HCT116 (cell line): ENCODE measurements at regions not wholly inside any gene's neighbourhood (a gene's known extent, or its start where the extent isn't known, plus 50 kb on each side); places are given as distances from the start of the nearest gene placed in this dataset.

Source experiments
- ATAC-seq: fragments of 200-7000 bp; cut with Tn5 transposase; 2 replicates; pipeline ENCODE4 v1.9.1; 2020; ENCODE audit warnings: mild to moderate bottlenecking, moderate library complexity
- BruUV-seq: library from RNA; stranded (reverse); fragments of 400-500 nt; replicated peaks from 2 replicates; lab custom pipeline; 2021; lab: Mats Ljungman, UMichigan
- CTCF ChIA-PET: fragments of 300-600 bp; sonication (Branson Sonifier 250); formaldehyde crosslinking; loops from one replicate; lab custom pipeline; 2021; ENCODE audit warnings: antibody characterized with exemption; lab: Charles Lee
- POLR2A ChIA-PET: fragments of 300-600, 350-600 bp; sonication (Branson Sonifier 250); formaldehyde crosslinking; loops from one replicate; lab custom pipeline; 2021; ENCODE audit warnings: antibody characterized with exemption; lab: Charles Lee
- RAD21 ChIA-PET, 2 experiments: fragments of 300-600 bp; sonication (Branson Sonifier 250); formaldehyde crosslinking; loops; one replicate each; lab custom pipeline; 2023; ENCODE audit warnings: low total read pairs in 2 of 2; ENCODE audit not compliant: uncharacterized antibody in 2 of 2, unreplicated experiment in 2 of 2, low non-redundant PET in 1 of 2; lab: Charles Lee
- DNase-seq: peaks from one replicate; pipeline ENCODE4 v3.0.0-alpha.2; 2010; ENCODE audit warnings: low read depth, low spot score
- H2AFZ ChIP-seq: fragments of 200-600 bp; shearing (Covaris generic), sonication (generic); 2 replicates; pipeline ENCODE4 v1.6.1; 2017; ENCODE audit warnings: low read depth, mixed run types, mixed read lengths, antibody characterized with exemption, low read length; ENCODE audit not compliant: poor library complexity, severe bottlenecking
- H3K27ac ChIP-seq: 2 replicates; pipeline ENCODE4 v1.5.1; 2012; ENCODE audit warnings: low read depth, low read length
- H3K27me3 ChIP-seq: fragments of 200-600 bp; sonication (generic); 2 replicates; pipeline ENCODE4 v1.6.1; 2016; ENCODE audit warnings: mixed run types, low read length, mixed read lengths; ENCODE audit not compliant: insufficient read depth
- H3K36me3 ChIP-seq, 2 experiments: fragments of 200-500 bp in 1 of 2; fragments of 200-600 bp in 1 of 2; sonication (Bioruptor generic) in 1 of 2; sonication (generic) in 1 of 2; 2 replicates each; pipeline versions ENCODE4 v1.5.1 to v1.6.1; 2014 to 2016; ENCODE audit warnings: low read length in 2 of 2, inconsistent platforms in 1 of 2, mixed read lengths in 1 of 2, mixed run types in 1 of 2; ENCODE audit not compliant: insufficient read depth in 2 of 2, control insufficient read depth in 1 of 2
- H3K4me1 ChIP-seq, 2 experiments: fragments of 200-600 bp in 1 of 2; sonication (generic) in 1 of 2; 2 replicates each; pipeline versions ENCODE4 v1.5.1 to v1.6.1; 2012 to 2017; ENCODE audit warnings: low read length in 2 of 2, inconsistent platforms in 1 of 2, mild to moderate bottlenecking in 1 of 2, mixed read lengths in 1 of 2, mixed run types in 1 of 2, moderate library complexity in 1 of 2; ENCODE audit not compliant: insufficient read depth in 2 of 2, control insufficient read depth in 1 of 2
- H3K4me2 ChIP-seq: fragments of 200-600 bp; sonication (generic); 2 replicates; pipeline ENCODE4 v1.6.1; 2017; ENCODE audit warnings: mixed run types, low read length, mixed read lengths
- H3K4me3 ChIP-seq, 2 experiments: fragments of 200-600 bp in 1 of 2; sonication (generic) in 1 of 2; replicated peaks in 1 of 2; 2 replicates each; pipeline ENCODE4 v1.5.1; 2011 to 2016; ENCODE audit warnings: low read length in 2 of 2, control low read depth in 1 of 2, low read depth in 1 of 2, mild to moderate bottlenecking in 1 of 2, mixed read lengths in 1 of 2, mixed run types in 1 of 2
- H3K79me2 ChIP-seq: fragments of 200-600 bp; sonication (generic); 2 replicates; pipeline ENCODE4 v1.6.1; 2017; ENCODE audit warnings: mild to moderate bottlenecking, mixed run types, low read length, moderate library complexity, mixed read lengths; ENCODE audit not compliant: insufficient read depth
- H3K9ac ChIP-seq: fragments of 200-600 bp; sonication (generic); 2 replicates; pipeline ENCODE4 v1.6.1; 2016; ENCODE audit warnings: low read length, mixed read lengths
- H3K9me2 ChIP-seq: fragments of 200-600 bp; sonication (generic), shearing (Covaris generic); 2 replicates; pipeline ENCODE4 v1.6.1; 2017; ENCODE audit warnings: mixed run types, mild to moderate bottlenecking, moderate library complexity; ENCODE audit not compliant: insufficient read depth
- H3K9me3 ChIP-seq, 2 experiments: fragments of 200-500 bp in 1 of 2; fragments of 200-600 bp in 1 of 2; sonication (Bioruptor generic) in 1 of 2; sonication (generic) in 1 of 2; 2 replicates each; pipeline ENCODE4 v1.6.1; 2014 to 2017; ENCODE audit warnings: low read length in 2 of 2, mixed read lengths in 2 of 2, inconsistent platforms in 1 of 2, low read depth in 1 of 2, mild to moderate bottlenecking in 1 of 2, mixed run types in 1 of 2, moderate library complexity in 1 of 2; ENCODE audit not compliant: control insufficient read depth in 1 of 2, insufficient read depth in 1 of 2
- H4K20me1 ChIP-seq: fragments of 200-600 bp; sonication (generic), shearing (Covaris generic); 2 replicates; pipeline ENCODE4 v1.6.1; 2017; ENCODE audit warnings: mixed run types, mild to moderate bottlenecking, moderate library complexity; ENCODE audit not compliant: insufficient read depth
- CEBPB ChIP-seq: IDR thresholded peaks from 2 replicates; pipeline ENCODE4 v1.6.1; 2012; ENCODE audit warnings: low read depth
- EGR1 ChIP-seq: IDR thresholded peaks from 2 replicates; pipeline ENCODE4 v1.6.1; 2012; ENCODE audit warnings: low read depth
- ELF1 ChIP-seq: IDR thresholded peaks from 2 replicates; pipeline ENCODE4 v1.6.1; 2012; ENCODE audit warnings: low read depth, borderline replicate concordance
- EZH2 ChIP-seq: fragments of 200-600 bp; sonication (generic); IDR thresholded peaks from 2 replicates; pipeline ENCODE4 v1.6.1; 2017; ENCODE audit warnings: antibody characterized with exemption, mixed run types
- EZH2phosphoT487 ChIP-seq: fragments of 200-600 bp; IDR thresholded peaks from 2 replicates; pipeline ENCODE4 v1.6.1; 2018; ENCODE audit warnings: antibody characterized with exemption, borderline replicate concordance
- POLR2A ChIP-seq: IDR thresholded peaks from 2 replicates; pipeline ENCODE4 v1.7.0; 2011; ENCODE audit warnings: borderline replicate concordance; ENCODE audit not compliant: insufficient read depth, insufficient read length; ENCODE audit errors: extremely low read depth
- POLR2AphosphoS5 ChIP-seq: IDR thresholded peaks from 2 replicates; pipeline ENCODE4 v1.6.1; 2011; ENCODE audit warnings: mild to moderate bottlenecking, low read depth, low read length, moderate library complexity
- SIN3A ChIP-seq: IDR thresholded peaks from 2 replicates; pipeline ENCODE4 v1.6.1; 2012; ENCODE audit warnings: low read depth
- SP1 ChIP-seq: IDR thresholded peaks from 2 replicates; pipeline ENCODE4 v1.6.1; 2012; ENCODE audit warnings: low read depth
- SRF ChIP-seq: IDR thresholded peaks from 2 replicates; pipeline ENCODE4 v1.6.1; 2012; ENCODE audit warnings: low read depth
- TCF7L2 ChIP-seq: IDR thresholded peaks from 2 replicates; pipeline ENCODE4 v1.7.0; 2011; ENCODE audit warnings: borderline replicate concordance, inconsistent platforms; ENCODE audit not compliant: insufficient read depth, insufficient read length; ENCODE audit errors: extremely low read depth
- intact Hi-C: fragments of 100-400 bp; cut with micrococcal nuclease; formaldehyde crosslinking; loops from 2 replicates; pipeline ENCODE4 v1.10.0; 2022
- TF ChIP-seq, protein P1 (sequence below): IDR thresholded peaks from 2 replicates; pipeline ENCODE4 v1.6.1; 2012
- TF ChIP-seq, protein P2 (sequence below), 3 experiments: fragments of 200-600 bp in 1 of 3; sonication (generic) in 1 of 3; IDR thresholded peaks in 2 of 3; conservative IDR thresholded peaks in 1 of 3; 2 replicates each; pipeline ENCODE4 v1.5.1; 2012 to 2017; ENCODE audit warnings: low read depth in 2 of 3, low read length in 2 of 3, antibody characterized with exemption in 1 of 3, borderline replicate concordance in 1 of 3, control low read depth in 1 of 3, mild to moderate bottlenecking in 1 of 3, mixed read lengths in 1 of 3, mixed run types in 1 of 3, moderate library complexity in 1 of 3; ENCODE audit not compliant: insufficient read depth in 1 of 3

DNA sequence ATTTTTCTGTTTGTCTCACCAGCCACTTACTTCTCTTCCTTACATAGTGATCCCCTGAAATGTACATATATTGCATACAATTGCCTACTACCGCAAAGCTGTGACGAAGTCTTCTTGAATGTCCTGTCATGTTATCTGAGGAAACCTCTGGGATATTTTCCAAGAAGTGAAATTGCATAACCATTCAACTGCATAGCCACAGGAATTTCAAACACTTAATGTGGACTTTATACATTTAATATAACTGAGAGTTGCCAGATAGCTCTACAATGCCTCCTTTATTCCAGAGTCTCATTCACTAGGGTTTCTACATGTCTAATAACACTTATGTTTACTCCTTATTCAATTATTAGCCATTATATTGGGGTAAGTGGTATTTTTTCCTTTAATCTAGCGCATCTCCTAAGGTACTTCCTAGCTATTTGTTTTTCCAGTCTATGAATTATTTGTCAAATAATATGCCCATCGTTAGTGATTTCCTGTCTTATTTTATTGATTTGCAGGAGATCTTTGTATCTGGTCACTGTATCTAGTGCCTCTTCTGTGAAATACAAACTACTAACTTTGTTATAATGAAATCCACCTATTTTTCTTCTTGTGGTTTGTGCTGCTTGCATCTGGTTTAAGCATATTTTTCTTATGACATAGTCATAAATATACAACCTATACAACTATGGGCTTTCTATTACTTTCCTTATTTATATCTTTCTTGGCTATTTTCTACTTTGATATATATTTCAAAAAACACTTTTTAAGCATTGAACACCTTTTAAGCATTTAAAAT lies 69.2 kb upstream of the GRID2 start:
- peak; percentile 7 for DNase-seq
- TF ChIP-seq EGR1 (no peak), POLR2AphosphoS5 (no peak), CEBPB (peak; percentile 59), EZH2phosphoT487 (no peak), POLR2A (no peak), ELF1 (no peak), SIN3A (no peak)
- TF ChIP-seq, all 23 proteins: peak for 1
- no peak for ATAC-seq
- peaks cover 0 to 3% of the 10 kb centered on the region in 2 experiments; a peak in 1 of 4 replicates for H3K9me3 ChIP-seq
- H3K9me2 ChIP-seq = no peaks in the 10 kb centered on the region
- no peaks in the 10 kb centered on the region for H3K27me3 ChIP-seq
- no peaks in the 10 kb centered on the region for H4K20me1 ChIP-seq
- CTCF ChIA-PET = no interaction called here
- intact Hi-C loops = no loop called here
- no peak overlapping the region for H3K27ac ChIP-seq
- H2AFZ ChIP-seq = no peak overlapping the region
- no peaks in the 10 kb centered on the region for H3K36me3 ChIP-seq
- RAD21 ChIA-PET = no interaction called here
- H3K4me2 ChIP-seq = no peak overlapping the region
- peaks cover 0 to 6% of the 10 kb centered on the region in 2 experiments; a peak in 1 of 4 replicates for H3K4me1 ChIP-seq
- no peak overlapping the region for H3K4me3 ChIP-seq
- POLR2A ChIA-PET = no interaction called here
- no TSS peak for BruUV-seq
- H3K9ac ChIP-seq = no peak overlapping the region
- no peaks in the 10 kb centered on the region for H3K79me2 ChIP-seq

DNA sequence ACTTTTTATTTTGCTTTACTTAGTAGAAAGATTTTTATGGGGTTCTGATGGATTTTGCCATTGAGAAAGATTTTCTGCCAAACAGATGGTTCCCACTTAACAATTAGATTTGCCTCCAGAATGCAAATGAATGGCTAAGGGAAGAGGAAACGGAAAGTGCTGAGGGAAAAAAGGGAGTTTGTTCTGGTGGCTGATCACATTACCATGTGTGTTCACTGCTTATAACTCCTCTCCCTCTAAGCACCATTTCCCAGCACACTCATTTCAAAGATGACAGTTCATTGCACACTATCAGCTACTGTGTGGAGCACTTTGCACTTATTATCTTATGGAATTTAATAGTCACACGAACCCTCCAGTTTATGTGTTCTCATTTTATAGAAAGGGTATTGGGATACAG lies 68.0 kb upstream of the GRID2 start:
- no peak for DNase-seq
- RAD21 ChIA-PET = no interaction called here
- Histone ChIP-seq H2AFZ (no peak overlapping the region), H3K27ac (no peak overlapping the region), H3K9ac (no peak overlapping the region), H3K4me3 (no peak overlapping the region), H3K79me2 (no peaks in the 10 kb centered on the region), H3K27me3 (no peaks in the 10 kb centered on the region), H4K20me1 (no peaks in the 10 kb centered on the region), H3K36me3 (no peaks in the 10 kb centered on the region), H3K4me1 (peaks cover 0 to 6% of the 10 kb centered on the region in 2 experiments; a peak in 1 of 4 replicates), H3K9me3 (peaks cover 0 to 3% of the 10 kb centered on the region in 2 experiments; a peak in 1 of 4 replicates), H3K9me2 (no peaks in the 10 kb centered on the region), H3K4me2 (no peak overlapping the region)
- CTCF ChIA-PET = no interaction called here
- TF ChIP-seq, protein P1, sequence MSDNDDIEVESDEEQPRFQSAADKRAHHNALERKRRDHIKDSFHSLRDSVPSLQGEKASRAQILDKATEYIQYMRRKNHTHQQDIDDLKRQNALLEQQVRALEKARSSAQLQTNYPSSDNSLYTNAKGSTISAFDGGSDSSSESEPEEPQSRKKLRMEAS = no peak
- TF ChIP-seq TCF7L2 = no peak
- TF ChIP-seq POLR2A = no peak
- TF ChIP-seq, protein P2, sequence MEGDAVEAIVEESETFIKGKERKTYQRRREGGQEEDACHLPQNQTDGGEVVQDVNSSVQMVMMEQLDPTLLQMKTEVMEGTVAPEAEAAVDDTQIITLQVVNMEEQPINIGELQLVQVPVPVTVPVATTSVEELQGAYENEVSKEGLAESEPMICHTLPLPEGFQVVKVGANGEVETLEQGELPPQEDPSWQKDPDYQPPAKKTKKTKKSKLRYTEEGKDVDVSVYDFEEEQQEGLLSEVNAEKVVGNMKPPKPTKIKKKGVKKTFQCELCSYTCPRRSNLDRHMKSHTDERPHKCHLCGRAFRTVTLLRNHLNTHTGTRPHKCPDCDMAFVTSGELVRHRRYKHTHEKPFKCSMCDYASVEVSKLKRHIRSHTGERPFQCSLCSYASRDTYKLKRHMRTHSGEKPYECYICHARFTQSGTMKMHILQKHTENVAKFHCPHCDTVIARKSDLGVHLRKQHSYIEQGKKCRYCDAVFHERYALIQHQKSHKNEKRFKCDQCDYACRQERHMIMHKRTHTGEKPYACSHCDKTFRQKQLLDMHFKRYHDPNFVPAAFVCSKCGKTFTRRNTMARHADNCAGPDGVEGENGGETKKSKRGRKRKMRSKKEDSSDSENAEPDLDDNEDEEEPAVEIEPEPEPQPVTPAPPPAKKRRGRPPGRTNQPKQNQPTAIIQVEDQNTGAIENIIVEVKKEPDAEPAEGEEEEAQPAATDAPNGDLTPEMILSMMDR (IDR thresholded peaks at IDR 0.05 in 2 of 3, conservative IDR thresholded peaks at IDR 0.05 in 1 of 3; ENCODE audit: borderline replicate concordance in 1 of 3, insufficient read depth in 1 of 3, low read depth in 2 of 3, low read length in 2 of 3) = no peak
- no peak for TF ChIP-seq SRF
- TF ChIP-seq CEBPB = no peak
- no peak for TF ChIP-seq SIN3A
- no peak for TF ChIP-seq EZH2
- TF ChIP-seq SP1 = no peak
- no TSS peak for BruUV-seq
- ATAC-seq = no peak
- POLR2A ChIA-PET = no interaction called here
- intact Hi-C loops = no loop called here
